ENCODE measurements at regions not wholly inside any gene's neighbourhood (a gene's known extent, or its start where the extent isn't known, plus 50 kb on each side); places are given as distances from the start of the nearest gene placed in this dataset.

GRCh38 chr3:34284959-34285826 lies 486.8 kb downstream of the PDCD6IP start:
- no TSS peak for BruUV-seq (replicated peaks)
- in situ Hi-C loops (cut with HindIII; ENCODE audit: low pct_unique_long_range_greater_than_20kb, low sequenced_read_pairs) (no loop called here), intact Hi-C loops (cut with micrococcal nuclease; ENCODE audit: unreplicated experiment) (no loop called here)
- Histone ChIP-seq H3K9me3 (ENCODE audit: control insufficient read depth, insufficient read depth, low read depth, low read length) (no peaks in the 10 kb centered on the region), H3K4me1 (ENCODE audit: control insufficient read depth, insufficient read depth, low read length) (no peaks in the 10 kb centered on the region), H3K27me3 (ENCODE audit: control insufficient read depth, insufficient read depth, low read length) (no peaks in the 10 kb centered on the region), H3K36me3 (ENCODE audit: control insufficient read depth, insufficient read depth, low read length) (no peaks in the 10 kb centered on the region), H3K4me3 (ENCODE audit: low read depth in 2 of 2, low read length in 2 of 2) (no peak overlapping the region), H3K27ac (ENCODE audit: low read length) (no peak overlapping the region)
- ChIA-PET POLR2A (interaction anchor here (0.6 kb wide), 1 partner anchor 19 kb away, joined by 6 read pairs; no protein-coding TSS in a partner anchor), CTCF (no interaction called here)
- DNase-seq (ENCODE audit: low read depth, low spot score) (no peak), ATAC-seq (no peak)
- no peak for TF ChIP-seq REST (IDR thresholded peaks at IDR 0.05; ENCODE audit: insufficient read depth in 1 of 2, low read depth in 2 of 2, low read length in 1 of 2)
- TF ChIP-seq POLR2AphosphoS5 (IDR thresholded peaks at IDR 0.05; ENCODE audit: low read depth, low read length) = no peak
- TF ChIP-seq CTCF (IDR thresholded peaks at IDR 0.05) = no peak
- TF ChIP-seq TCF7L2 (IDR thresholded peaks at IDR 0.05; ENCODE audit: low read depth, low read length) = no peak
- TF ChIP-seq SIN3A (IDR thresholded peaks at IDR 0.05; ENCODE audit: borderline replicate concordance, insufficient read depth, low read depth, low read length) = no peak

GRCh38 chr3:34285827-34286188 lies 487.4 kb downstream of the PDCD6IP start:
- ChIA-PET POLR2A (interaction anchor here (0.6 kb wide), 1 partner anchor 20 kb away, joined by 6 read pairs; no protein-coding TSS in a partner anchor), CTCF (no interaction called here)
- H3K4me1 ChIP-seq (ENCODE audit: control insufficient read depth, insufficient read depth, low read length) = no peaks in the 10 kb centered on the region
- in situ Hi-C loops (cut with HindIII; ENCODE audit: low pct_unique_long_range_greater_than_20kb, low sequenced_read_pairs) = no loop called here
- no peaks in the 10 kb centered on the region for H3K27me3 ChIP-seq (ENCODE audit: control insufficient read depth, insufficient read depth, low read length)
- intact Hi-C loops (cut with micrococcal nuclease; ENCODE audit: unreplicated experiment) = no loop called here
- H3K27ac ChIP-seq (ENCODE audit: low read length) = no peak overlapping the region
- no peak for ATAC-seq
- no peak for TF ChIP-seq SIN3A (IDR thresholded peaks at IDR 0.05; ENCODE audit: borderline replicate concordance, insufficient read depth, low read depth, low read length)
- no peak for TF ChIP-seq POLR2AphosphoS5 (IDR thresholded peaks at IDR 0.05; ENCODE audit: low read depth, low read length)
- TF ChIP-seq REST (IDR thresholded peaks at IDR 0.05; ENCODE audit: insufficient read depth in 1 of 2, low read depth in 2 of 2, low read length in 1 of 2) = no peak
- TF ChIP-seq CTCF (IDR thresholded peaks at IDR 0.05) = no peak
- TF ChIP-seq TCF7L2 (IDR thresholded peaks at IDR 0.05; ENCODE audit: low read depth, low read length) = no peak
- no peak overlapping the region for H3K4me3 ChIP-seq (ENCODE audit: low read depth in 2 of 2, low read length in 2 of 2)
- BruUV-seq (replicated peaks) = no TSS peak
- H3K9me3 ChIP-seq (ENCODE audit: control insufficient read depth, insufficient read depth, low read depth, low read length) = no peaks in the 10 kb centered on the region
- DNase-seq (ENCODE audit: low read depth, low spot score) = no peak
- H3K36me3 ChIP-seq (ENCODE audit: control insufficient read depth, insufficient read depth, low read length) = no peaks in the 10 kb centered on the region
